Osteocyte (in vitro differentiated cells): ENCODE measurements at regions not wholly inside any gene's neighbourhood (a gene's known extent, or its start where the extent isn't known, plus 50 kb on each side); places are given as distances from the start of the nearest gene placed in this dataset.

ENCODE experiments used
- DNase-seq: peaks from one replicate; pipeline ENCODE4 v3.0.0; 2021; ENCODE audit warnings: mixed read lengths; ENCODE audit not compliant: unreplicated experiment; ENCODE audit errors: extremely low spot score
- H3K27ac Mint-ChIP-seq: one replicate; pipeline ENCODE4 v1.8.0; 2021; ENCODE audit warnings: mild to moderate bottlenecking, mixed read lengths; ENCODE audit not compliant: unreplicated experiment
- H3K27me3 Mint-ChIP-seq: one replicate; pipeline ENCODE4 v1.8.0; 2021; ENCODE audit warnings: mixed read lengths; ENCODE audit not compliant: unreplicated experiment
- H3K36me3 Mint-ChIP-seq: one replicate; pipeline ENCODE4 v1.8.0; 2021; ENCODE audit warnings: mixed read lengths; ENCODE audit not compliant: unreplicated experiment
- H3K4me1 Mint-ChIP-seq: one replicate; pipeline ENCODE4 v1.8.0; 2021; ENCODE audit warnings: mixed read lengths; ENCODE audit not compliant: unreplicated experiment
- H3K4me3 Mint-ChIP-seq: one replicate; pipeline ENCODE4 v1.8.0; 2021; ENCODE audit warnings: mild to moderate bottlenecking, moderate library complexity, mixed read lengths; ENCODE audit not compliant: unreplicated experiment
- H3K9me3 Mint-ChIP-seq: one replicate; pipeline ENCODE4 v1.8.0; 2021; ENCODE audit warnings: mixed read lengths; ENCODE audit not compliant: unreplicated experiment
- TF ChIP-seq, protein P1 (sequence below): fragments of 200-600 bp; sonication (generic); IDR thresholded peaks from 2 replicates; pipeline ENCODE4 v1.5.0; 2021; ENCODE audit warnings: antibody characterized with exemption, mild to moderate bottlenecking, moderate library complexity

DNA sequence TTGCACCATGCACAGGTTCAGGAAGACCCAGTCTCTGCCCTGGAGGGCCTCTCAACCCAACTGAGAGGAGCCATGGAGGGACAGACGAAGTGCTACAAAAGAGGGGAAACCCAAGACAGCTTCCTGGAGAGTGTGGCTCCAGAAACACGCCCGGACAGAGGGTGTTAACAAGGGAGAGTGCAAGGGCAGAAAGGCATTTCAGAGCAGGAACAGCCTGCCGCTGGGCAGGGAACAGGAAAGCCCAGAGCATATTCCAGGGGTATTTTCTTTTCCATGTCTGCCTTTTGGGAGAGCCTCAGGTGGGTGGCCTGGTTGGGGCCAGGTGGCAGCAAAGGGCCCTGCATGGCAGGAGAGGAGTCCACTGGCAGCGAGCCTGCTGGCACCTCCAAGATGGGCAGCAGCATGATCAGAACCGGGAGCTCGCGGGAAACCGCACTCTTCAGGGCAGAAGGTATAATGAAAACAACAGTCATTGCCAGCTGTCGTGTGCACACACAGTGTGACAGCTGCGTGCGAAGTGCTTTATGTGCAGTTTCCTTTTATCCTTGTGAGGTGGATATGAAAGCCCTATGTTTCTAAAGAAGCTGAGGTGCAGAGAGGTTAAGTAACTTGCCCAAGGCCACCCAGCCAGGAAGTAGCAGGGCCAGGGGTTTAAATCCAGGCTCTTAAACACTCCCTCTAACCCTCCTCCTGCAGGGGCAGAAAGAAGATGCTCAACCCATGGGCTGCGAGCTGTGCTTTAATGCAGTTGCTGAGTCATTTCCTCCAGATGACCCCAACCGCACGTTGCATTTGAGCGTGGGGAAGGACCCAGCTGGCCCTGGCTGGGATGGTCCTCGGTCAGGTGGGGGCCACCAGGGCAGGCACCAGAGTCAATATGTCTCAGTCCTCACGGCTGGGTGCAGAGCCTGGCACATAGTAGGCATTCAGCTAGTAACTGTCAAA, 128.6 kb downstream of the OAT start:
- H3K27me3 Mint-ChIP-seq, result no peaks in the 10 kb centered on the region
- H3K4me1 Mint-ChIP-seq, result peaks cover 61% of the 10 kb centered on the region
- no peaks in the 10 kb centered on the region for H3K36me3 Mint-ChIP-seq
- no peak overlapping the region for H3K4me3 Mint-ChIP-seq
- peak; percentile 69 for DNase-seq
- H3K9me3 Mint-ChIP-seq, result no peaks in the 10 kb centered on the region
- peak overlapping the region; percentile 32 for H3K27ac Mint-ChIP-seq
- TF ChIP-seq, protein P1, sequence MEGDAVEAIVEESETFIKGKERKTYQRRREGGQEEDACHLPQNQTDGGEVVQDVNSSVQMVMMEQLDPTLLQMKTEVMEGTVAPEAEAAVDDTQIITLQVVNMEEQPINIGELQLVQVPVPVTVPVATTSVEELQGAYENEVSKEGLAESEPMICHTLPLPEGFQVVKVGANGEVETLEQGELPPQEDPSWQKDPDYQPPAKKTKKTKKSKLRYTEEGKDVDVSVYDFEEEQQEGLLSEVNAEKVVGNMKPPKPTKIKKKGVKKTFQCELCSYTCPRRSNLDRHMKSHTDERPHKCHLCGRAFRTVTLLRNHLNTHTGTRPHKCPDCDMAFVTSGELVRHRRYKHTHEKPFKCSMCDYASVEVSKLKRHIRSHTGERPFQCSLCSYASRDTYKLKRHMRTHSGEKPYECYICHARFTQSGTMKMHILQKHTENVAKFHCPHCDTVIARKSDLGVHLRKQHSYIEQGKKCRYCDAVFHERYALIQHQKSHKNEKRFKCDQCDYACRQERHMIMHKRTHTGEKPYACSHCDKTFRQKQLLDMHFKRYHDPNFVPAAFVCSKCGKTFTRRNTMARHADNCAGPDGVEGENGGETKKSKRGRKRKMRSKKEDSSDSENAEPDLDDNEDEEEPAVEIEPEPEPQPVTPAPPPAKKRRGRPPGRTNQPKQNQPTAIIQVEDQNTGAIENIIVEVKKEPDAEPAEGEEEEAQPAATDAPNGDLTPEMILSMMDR, result no peak

DNA sequence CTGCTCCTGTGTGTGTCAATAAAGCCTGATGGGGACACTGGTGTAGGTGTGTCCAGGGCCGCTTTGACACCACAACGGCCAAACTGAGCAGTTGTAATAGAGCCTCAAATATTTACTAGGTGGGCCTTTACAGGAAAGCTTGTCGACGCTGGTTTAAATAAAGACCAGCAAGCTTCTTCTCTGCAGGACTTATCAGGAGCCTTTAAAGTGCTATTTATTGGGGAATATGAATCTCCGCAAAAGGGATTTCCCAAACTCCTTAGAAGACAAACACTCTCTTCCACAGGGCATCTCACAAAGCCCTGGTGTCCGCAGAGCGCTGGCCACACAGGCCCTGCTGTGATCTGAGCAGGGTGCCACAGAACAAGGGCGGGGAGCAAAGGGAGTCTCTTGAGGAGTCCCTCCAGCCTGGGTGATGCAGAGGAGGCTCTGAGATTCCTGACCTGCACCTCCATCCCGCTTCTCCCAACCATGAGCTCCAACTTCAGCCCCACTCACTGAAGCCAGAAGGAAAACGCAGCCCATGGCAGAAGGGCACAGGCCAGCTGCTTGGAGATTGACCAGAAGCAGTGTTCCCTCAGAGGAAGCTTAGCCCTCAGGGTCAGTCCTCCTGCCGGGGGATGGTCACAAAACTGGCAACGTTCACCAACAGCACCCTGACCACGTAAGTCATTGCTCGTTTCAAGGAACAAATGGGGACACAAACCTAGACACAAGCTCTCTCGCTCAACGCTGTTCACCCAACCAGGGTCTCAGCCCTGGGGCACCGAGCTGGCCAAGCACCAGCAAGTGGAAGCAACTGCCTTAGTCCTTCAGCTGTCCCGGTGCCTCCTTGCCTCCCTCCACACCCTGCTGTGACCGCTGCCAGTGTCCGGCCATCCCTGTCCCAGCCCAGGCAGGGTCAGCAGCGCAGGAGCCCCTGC, 129.5 kb downstream of the OAT start:
- no peak overlapping the region for H3K27ac Mint-ChIP-seq
- no peak for DNase-seq

DNA sequence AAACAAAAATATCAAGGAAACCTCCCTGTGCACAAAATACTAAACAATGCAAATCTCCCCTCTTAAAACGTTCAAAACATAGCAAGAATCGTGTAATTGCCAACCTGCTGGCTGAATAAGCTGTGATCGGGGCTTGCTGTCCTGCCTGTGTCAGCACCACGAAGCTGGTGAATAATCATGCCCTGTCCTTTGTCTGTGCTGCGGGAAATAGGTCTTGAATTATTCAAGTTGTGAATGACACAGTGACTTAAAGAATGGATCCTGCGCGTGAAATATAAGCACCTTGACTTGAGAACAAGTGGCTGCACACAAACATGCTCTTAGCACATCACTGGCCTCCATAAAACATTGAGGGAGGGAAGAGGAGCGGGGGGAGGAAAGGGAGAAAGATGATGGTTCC, 130.2 kb downstream of the OAT start:
- Mint-ChIP-seq H3K9me3 (no peaks in the 10 kb centered on the region), H3K4me3 (no peak overlapping the region), H3K4me1 (peaks cover 50% of the 10 kb centered on the region), H3K27me3 (no peaks in the 10 kb centered on the region), H3K27ac (no peak overlapping the region), H3K36me3 (no peaks in the 10 kb centered on the region)
- DNase-seq, result no peak
- TF ChIP-seq, protein P1, result no peak

More for the DNA sequence above, 129.5 kb downstream of the OAT start:
- Mint-ChIP-seq H3K27me3 (no peaks in the 10 kb centered on the region), H3K9me3 (no peaks in the 10 kb centered on the region), H3K36me3 (no peaks in the 10 kb centered on the region), H3K4me3 (no peak overlapping the region), H3K4me1 (peaks cover 56% of the 10 kb centered on the region)
- TF ChIP-seq, protein P1, result no peak

DNA sequence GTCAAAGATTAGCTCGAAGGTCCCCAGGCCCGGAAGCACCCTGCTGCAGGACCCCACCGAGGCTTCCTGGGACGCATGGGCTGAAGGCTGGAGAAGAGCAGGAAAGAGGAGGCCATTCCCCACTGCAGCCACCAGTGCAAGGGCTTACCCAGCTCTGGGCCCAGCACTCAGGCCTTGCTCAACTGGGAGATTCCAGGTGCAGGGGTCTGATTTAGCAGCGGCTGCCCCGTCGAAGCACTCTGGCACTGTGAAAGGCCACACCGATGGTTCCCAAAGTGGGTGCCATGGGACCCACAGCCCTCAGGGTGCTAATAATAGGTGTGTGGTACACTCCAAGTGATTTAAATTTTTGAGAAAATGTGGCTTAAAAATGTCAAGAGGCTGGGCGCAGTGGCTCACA, 130.9 kb downstream of the OAT start:
- no peaks in the 10 kb centered on the region for H3K9me3 Mint-ChIP-seq
- H3K4me3 Mint-ChIP-seq, result no peak overlapping the region
- no peak for DNase-seq
- H3K27me3 Mint-ChIP-seq, result no peaks in the 10 kb centered on the region
- TF ChIP-seq, protein P1, result no peak
- H3K27ac Mint-ChIP-seq, result no peak overlapping the region
- H3K4me1 Mint-ChIP-seq, result peaks cover 43% of the 10 kb centered on the region
- H3K36me3 Mint-ChIP-seq, result no peaks in the 10 kb centered on the region
